ENCODE measurements at regions not wholly inside any gene's neighbourhood (a gene's known extent, or its start where the extent isn't known, plus 50 kb on each side); places are given as distances from the start of the nearest gene placed in this dataset.

GRCh38 chr9:95783426-95783975 lies 92.0 kb upstream of the ERCC6L2 start:
- Histone ChIP-seq H3K27me3 (ENCODE audit: control insufficient read depth in 2 of 2, insufficient read depth in 2 of 2, low read length in 2 of 2) (no peaks in the 10 kb centered on the region), H3K9me3 (replicated peaks in 1 of 2; ENCODE audit: control insufficient read depth in 1 of 2, insufficient read depth in 1 of 2, low read length in 2 of 2) (no peaks in the 10 kb centered on the region), H3K4me1 (ENCODE audit: control insufficient read depth in 1 of 2, insufficient read depth in 2 of 2, low read length in 2 of 2) (no peaks in the 10 kb centered on the region), H2AFZ (ENCODE audit: insufficient read depth, low read depth, low read length, poor library complexity, severe bottlenecking) (no peak overlapping the region), H3K36me3 (replicated peaks in 1 of 2; ENCODE audit: control insufficient read depth in 1 of 2, insufficient read depth in 2 of 2, low read length in 2 of 2) (no peaks in the 10 kb centered on the region), H3K27ac (ENCODE audit: low read depth in 1 of 2, low read length in 2 of 2) (no peak overlapping the region), H3K9ac (ENCODE audit: insufficient read depth, low read length, poor library complexity, severe bottlenecking) (no peak overlapping the region), H4K20me1 (ENCODE audit: insufficient read depth, low read length) (no peaks in the 10 kb centered on the region), H3K79me2 (ENCODE audit: insufficient read depth, low read length) (no peaks in the 10 kb centered on the region), H3K4me3 (replicated peaks in 1 of 3; ENCODE audit: low read depth in 2 of 3, low read length in 3 of 3) (no peak overlapping the region), H3K4me2 (replicated peaks; ENCODE audit: extremely low read depth, low read length, poor library complexity, severe bottlenecking) (no peak overlapping the region)
- no peaks in the 10 kb centered on the region for H3K36me3 Mint-ChIP-seq
- H3K27ac Mint-ChIP-seq, result no peak overlapping the region
- WGBS (ENCODE audit: insufficient coverage), result 93% methylated on average over 13 of the region's 17 CpGs
- intact Hi-C loops (cut with micrococcal nuclease), result no loop called here
- no peaks in the 10 kb centered on the region for H3K4me1 Mint-ChIP-seq
- DNase-seq, result no peak
- peaks cover 2 to 10% (median 5%) of the 10 kb centered on the region in 3 donors for H3K27me3 Mint-ChIP-seq (ENCODE audit: low read depth in 3 of 3)
- H3K4me3 Mint-ChIP-seq, result no peak overlapping the region
- no peak for TF ChIP-seq CTCF (IDR thresholded peaks at IDR 0.05)
- H3K9me3 Mint-ChIP-seq, result peaks cover 0 to 6% (median 2%) of the 10 kb centered on the region in 7 donors

- H3K4me3 Mint-ChIP-seq, result no peak overlapping the region
These were observed 94.7 kb upstream of the ERCC6L2 start for GRCh38 chr9:95780751-95781150.

More at GRCh38 chr9:95780751-95781150, 94.7 kb upstream of the ERCC6L2 start:
- WGBS (ENCODE audit: insufficient coverage), result 100% methylated on average over 5 of the region's 6 CpGs
- H3K27me3 Mint-ChIP-seq (ENCODE audit: low read depth in 3 of 3), result peaks cover 0 to 12% (median 6%) of the 10 kb centered on the region in 3 donors
- Histone ChIP-seq H4K20me1 (ENCODE audit: insufficient read depth, low read length) (no peaks in the 10 kb centered on the region), H3K9ac (ENCODE audit: insufficient read depth, low read length, poor library complexity, severe bottlenecking) (no peak overlapping the region), H3K4me2 (replicated peaks; ENCODE audit: extremely low read depth, low read length, poor library complexity, severe bottlenecking) (no peak overlapping the region), H3K4me1 (ENCODE audit: control insufficient read depth in 1 of 2, insufficient read depth in 2 of 2, low read length in 2 of 2) (no peaks in the 10 kb centered on the region), H3K27me3 (ENCODE audit: control insufficient read depth in 2 of 2, insufficient read depth in 2 of 2, low read length in 2 of 2) (no peaks in the 10 kb centered on the region), H3K79me2 (ENCODE audit: insufficient read depth, low read length) (no peaks in the 10 kb centered on the region), H3K4me3 (replicated peaks in 1 of 3; ENCODE audit: low read depth in 2 of 3, low read length in 3 of 3) (no peak overlapping the region), H3K36me3 (replicated peaks in 1 of 2; ENCODE audit: control insufficient read depth in 1 of 2, insufficient read depth in 2 of 2, low read length in 2 of 2) (no peaks in the 10 kb centered on the region), H3K27ac (ENCODE audit: low read depth in 1 of 2, low read length in 2 of 2) (no peak overlapping the region), H3K9me3 (replicated peaks in 1 of 2; ENCODE audit: control insufficient read depth in 1 of 2, insufficient read depth in 1 of 2, low read length in 2 of 2) (no peaks in the 10 kb centered on the region), H2AFZ (ENCODE audit: insufficient read depth, low read depth, low read length, poor library complexity, severe bottlenecking) (no peak overlapping the region)
- no peak overlapping the region for H3K27ac Mint-ChIP-seq
- intact Hi-C loops (cut with micrococcal nuclease), result no loop called here
- peaks cover 0 to 6% (median 2%) of the 10 kb centered on the region in 7 donors for H3K9me3 Mint-ChIP-seq
- no peak for DNase-seq
- no peaks in the 10 kb centered on the region for H3K36me3 Mint-ChIP-seq
- H3K4me1 Mint-ChIP-seq, result no peaks in the 10 kb centered on the region
- TF ChIP-seq CTCF (IDR thresholded peaks at IDR 0.05), result no peak
